KMS-11 (cell line): ENCODE measurements at regions not wholly inside any gene's neighbourhood (a gene's known extent, or its start where the extent isn't known, plus 50 kb on each side); places are given as distances from the start of the nearest gene placed in this dataset.

Experiments
- H2AFZ ChIP-seq: fragments of 200-600 bp; sonication (generic); 2 replicates; pipeline ENCODE4 v1.6.1; 2016; ENCODE audit warnings: antibody characterized with exemption, mixed run types, low read depth
- H3K27ac ChIP-seq: fragments of 200-600 bp; sonication (generic); 2 replicates; pipeline ENCODE4 v1.6.1; 2016; ENCODE audit warnings: mild to moderate bottlenecking, mixed run types
- H3K27me3 ChIP-seq: fragments of 200-600 bp; sonication (generic); 2 replicates; pipeline ENCODE4 v1.6.1; 2017; ENCODE audit warnings: mild to moderate bottlenecking, low read depth, mixed run types, moderate library complexity; ENCODE audit not compliant: insufficient read depth
- H3K36me3 ChIP-seq: fragments of 200-600 bp; sonication (generic); 2 replicates; pipeline ENCODE4 v1.6.1; 2017; ENCODE audit warnings: mild to moderate bottlenecking, mixed run types; ENCODE audit not compliant: insufficient read depth
- H3K4me1 ChIP-seq: fragments of 200-600 bp; sonication (generic); 2 replicates; pipeline ENCODE4 v1.6.1; 2016; ENCODE audit warnings: mild to moderate bottlenecking, low read depth, mixed run types; ENCODE audit not compliant: poor library complexity, severe bottlenecking
- H3K4me2 ChIP-seq: fragments of 200-600 bp; sonication (generic); 2 replicates; pipeline ENCODE4 v1.7.0; 2016; ENCODE audit warnings: mild to moderate bottlenecking, mixed run types
- H3K4me3 ChIP-seq: fragments of 200-600 bp; sonication (generic); IDR thresholded peaks from 2 replicates; pipeline ENCODE4 v1.6.1; 2017; ENCODE audit warnings: low read depth, low read length, mixed read lengths; ENCODE audit not compliant: insufficient read depth
- H3K79me2 ChIP-seq: fragments of 200-600 bp; sonication (generic); 2 replicates; pipeline ENCODE4 v1.6.1; 2016; ENCODE audit warnings: low read depth, mixed run types; ENCODE audit not compliant: insufficient read depth
- H3K9ac ChIP-seq: fragments of 200-600 bp; sonication (generic); 2 replicates; pipeline ENCODE4 v1.6.1; 2016; ENCODE audit warnings: mild to moderate bottlenecking, mixed run types
- H4K20me1 ChIP-seq: fragments of 200-600 bp; sonication (generic); 2 replicates; pipeline ENCODE4 v1.6.1; 2016; ENCODE audit warnings: mild to moderate bottlenecking, mixed run types; ENCODE audit not compliant: insufficient read depth
- TF ChIP-seq, protein P1 (sequence below): fragments of 200-600 bp; sonication (generic); conservative IDR thresholded peaks from 2 replicates; pipeline ENCODE4 v1.6.1; 2017; ENCODE audit warnings: low read depth, mild to moderate bottlenecking, antibody characterized with exemption, low read length, moderate library complexity, mixed read lengths

DNA sequence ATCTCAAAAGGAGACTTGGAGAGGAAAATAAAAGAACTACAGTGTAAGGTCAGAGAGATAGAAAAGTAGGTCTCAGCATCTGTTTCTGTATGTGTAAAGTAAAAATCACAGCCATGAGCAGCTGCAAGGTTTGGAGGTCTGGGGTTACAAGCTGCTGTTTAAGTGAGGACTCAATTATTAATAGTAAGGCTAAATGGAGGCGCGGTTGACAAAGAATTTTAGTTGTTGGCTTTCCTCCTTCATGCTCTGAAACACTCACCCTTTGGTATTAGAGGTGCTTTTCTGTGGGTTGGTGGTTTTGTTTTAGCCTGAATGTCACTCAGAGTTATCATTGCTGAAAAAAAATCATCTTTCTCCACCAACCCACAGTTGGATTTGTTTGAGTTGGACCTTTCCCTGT lies 59.8 kb upstream of the HAO2 start:
- H3K9ac ChIP-seq, result no peak overlapping the region
- no peak overlapping the region for H3K4me3 ChIP-seq
- H2AFZ ChIP-seq, result no peak overlapping the region
- H3K4me2 ChIP-seq, result no peak overlapping the region
- H4K20me1 ChIP-seq, result no peaks in the 10 kb centered on the region
- no peaks in the 10 kb centered on the region for H3K79me2 ChIP-seq
- no peaks in the 10 kb centered on the region for H3K27me3 ChIP-seq
- no peaks in the 10 kb centered on the region for H3K36me3 ChIP-seq
- TF ChIP-seq, protein P1, sequence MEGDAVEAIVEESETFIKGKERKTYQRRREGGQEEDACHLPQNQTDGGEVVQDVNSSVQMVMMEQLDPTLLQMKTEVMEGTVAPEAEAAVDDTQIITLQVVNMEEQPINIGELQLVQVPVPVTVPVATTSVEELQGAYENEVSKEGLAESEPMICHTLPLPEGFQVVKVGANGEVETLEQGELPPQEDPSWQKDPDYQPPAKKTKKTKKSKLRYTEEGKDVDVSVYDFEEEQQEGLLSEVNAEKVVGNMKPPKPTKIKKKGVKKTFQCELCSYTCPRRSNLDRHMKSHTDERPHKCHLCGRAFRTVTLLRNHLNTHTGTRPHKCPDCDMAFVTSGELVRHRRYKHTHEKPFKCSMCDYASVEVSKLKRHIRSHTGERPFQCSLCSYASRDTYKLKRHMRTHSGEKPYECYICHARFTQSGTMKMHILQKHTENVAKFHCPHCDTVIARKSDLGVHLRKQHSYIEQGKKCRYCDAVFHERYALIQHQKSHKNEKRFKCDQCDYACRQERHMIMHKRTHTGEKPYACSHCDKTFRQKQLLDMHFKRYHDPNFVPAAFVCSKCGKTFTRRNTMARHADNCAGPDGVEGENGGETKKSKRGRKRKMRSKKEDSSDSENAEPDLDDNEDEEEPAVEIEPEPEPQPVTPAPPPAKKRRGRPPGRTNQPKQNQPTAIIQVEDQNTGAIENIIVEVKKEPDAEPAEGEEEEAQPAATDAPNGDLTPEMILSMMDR, result no peak
- H3K4me1 ChIP-seq, result no peaks in the 10 kb centered on the region
- no peak overlapping the region for H3K27ac ChIP-seq

DNA sequence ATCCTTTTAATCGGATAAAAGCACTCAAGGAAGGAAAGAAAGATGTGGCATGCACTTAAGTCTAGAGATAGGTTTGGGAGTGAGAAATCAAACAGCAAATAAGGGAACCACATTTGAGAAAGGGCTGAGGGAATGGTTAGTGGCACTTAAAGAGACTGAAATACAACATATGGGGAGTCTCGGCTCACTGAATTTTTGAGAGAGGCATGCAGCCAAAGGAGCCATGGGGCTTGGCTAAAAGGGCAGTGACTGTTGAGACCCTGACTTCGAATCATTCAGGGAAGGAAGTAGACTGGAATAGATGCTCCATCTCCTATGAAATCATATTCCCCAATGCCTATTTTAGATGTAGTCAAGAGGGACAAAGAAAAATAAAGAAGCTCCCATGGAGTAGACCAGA lies 58.3 kb upstream of the HAO2 start:
- Histone ChIP-seq H3K27ac (no peak overlapping the region), H3K79me2 (no peaks in the 10 kb centered on the region), H3K4me3 (no peak overlapping the region)

DNA sequence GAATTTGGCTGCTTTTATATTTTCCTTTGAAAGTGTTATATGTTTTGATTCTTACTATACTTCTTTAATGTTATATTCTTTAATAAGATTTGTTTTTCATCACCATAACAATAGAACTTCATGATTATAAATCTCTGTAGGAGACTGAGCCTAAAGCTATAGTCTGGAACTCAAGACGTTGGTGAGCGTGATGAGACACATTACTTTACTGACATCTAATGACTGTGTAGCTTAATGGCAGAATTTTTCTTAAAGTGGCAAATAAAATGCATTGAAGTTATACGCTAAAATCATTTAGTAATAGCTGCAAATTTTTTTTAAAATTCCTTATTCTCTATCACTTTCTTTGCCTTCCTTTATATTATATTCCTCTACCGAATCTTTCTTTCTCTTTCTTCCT lies 56.1 kb upstream of the HAO2 start:
- TF ChIP-seq, protein P1, result no peak
- Histone ChIP-seq H3K27me3 (no peaks in the 10 kb centered on the region), H3K4me2 (no peak overlapping the region), H3K4me3 (no peak overlapping the region), H3K4me1 (no peaks in the 10 kb centered on the region), H3K9ac (no peak overlapping the region), H3K79me2 (no peaks in the 10 kb centered on the region), H2AFZ (no peak overlapping the region), H3K27ac (no peak overlapping the region), H4K20me1 (no peaks in the 10 kb centered on the region), H3K36me3 (no peaks in the 10 kb centered on the region)

More for the DNA sequence above, 58.3 kb upstream of the HAO2 start:
- TF ChIP-seq, protein P1, result no peak
- Histone ChIP-seq H3K36me3 (no peaks in the 10 kb centered on the region), H2AFZ (no peak overlapping the region), H3K9ac (no peak overlapping the region), H3K27me3 (no peaks in the 10 kb centered on the region), H3K4me2 (no peak overlapping the region), H4K20me1 (no peaks in the 10 kb centered on the region), H3K4me1 (no peaks in the 10 kb centered on the region)

DNA sequence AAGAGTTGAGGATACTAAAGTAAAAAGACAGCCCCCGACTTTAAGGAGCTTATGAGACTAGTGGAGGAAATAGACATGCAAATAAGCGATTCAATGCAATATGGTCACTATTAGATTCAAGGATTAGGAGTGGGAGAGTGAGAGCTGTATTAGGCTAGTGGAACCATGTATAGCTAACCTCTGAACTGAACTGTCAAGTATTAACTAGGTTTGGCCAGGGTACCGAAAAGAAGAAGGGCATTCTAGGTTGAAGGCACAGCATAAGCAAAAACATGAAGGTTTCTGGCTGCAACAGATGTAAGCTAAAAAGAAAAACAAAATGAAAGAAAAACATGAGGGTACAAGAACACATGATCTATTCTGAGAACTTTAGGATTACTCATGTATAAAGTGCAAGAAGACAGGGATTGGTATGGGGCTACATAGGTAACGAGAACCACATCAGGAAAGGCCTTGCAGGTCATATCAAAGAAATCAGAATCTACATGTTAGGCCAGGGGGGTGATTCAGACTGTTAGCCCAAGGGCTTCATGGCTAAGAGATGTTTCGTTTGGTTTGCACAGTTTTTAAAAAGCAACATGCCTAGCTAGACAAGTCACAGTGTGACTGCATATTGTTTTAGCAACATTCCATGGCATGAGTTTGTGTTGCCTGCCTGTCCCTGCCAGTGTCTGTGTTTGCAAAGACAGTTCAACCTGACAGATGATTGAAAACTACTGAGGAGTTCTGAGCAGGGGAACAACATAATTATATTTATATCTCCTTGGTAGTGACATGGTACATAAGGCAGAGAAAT lies 54.4 kb upstream of the HAO2 start:
- Histone ChIP-seq H3K36me3 (no peaks in the 10 kb centered on the region), H3K27me3 (no peaks in the 10 kb centered on the region), H3K4me2 (no peak overlapping the region), H3K79me2 (no peaks in the 10 kb centered on the region), H2AFZ (no peak overlapping the region), H4K20me1 (no peaks in the 10 kb centered on the region), H3K9ac (no peak overlapping the region), H3K4me3 (no peak overlapping the region), H3K4me1 (no peaks in the 10 kb centered on the region), H3K27ac (no peak overlapping the region)
- TF ChIP-seq, protein P1, result no peak
